ENCODE measurements at regions not wholly inside any gene's neighbourhood (a gene's known extent, or its start where the extent isn't known, plus 50 kb on each side); places are given as distances from the start of the nearest gene placed in this dataset.

DNA sequence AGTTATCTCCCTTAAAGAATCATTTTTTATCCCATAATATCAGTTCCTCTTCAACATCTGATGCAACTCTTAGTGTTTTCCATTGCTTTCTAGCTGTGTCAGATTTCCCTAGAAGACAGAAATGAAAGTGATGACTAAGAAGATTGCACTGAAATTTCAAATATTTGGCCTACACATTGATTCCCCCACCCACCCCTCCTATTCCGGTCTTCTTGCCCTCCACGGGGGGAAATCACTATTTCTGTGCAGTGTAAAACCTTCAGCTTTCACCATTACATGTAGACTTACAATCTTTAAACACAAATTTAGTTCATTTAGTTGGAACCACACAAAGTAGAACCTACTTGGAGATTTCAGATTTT is 63.7 kb upstream of the IL6 start:
- Mint-ChIP-seq H3K27ac (peak overlapping the region; percentile 51 to 93 (median 83)), H3K27me3 (ENCODE audit: low read depth in 3 of 3) (peaks cover 1 to 9% (median 3%) of the 10 kb centered on the region in 3 donors), H3K4me3 (peak overlapping the region; percentile 35 to 44), H3K9me3 (peaks cover 0 to 12% (median 0%) of the 10 kb centered on the region in 7 donors), H3K36me3 (no peaks in the 10 kb centered on the region), H3K4me1 (peaks cover 51% of the 10 kb centered on the region)
- intact Hi-C loops (cut with micrococcal nuclease) = loop anchor here (5.0 to 10.0 kb wide), 2 partner anchors 61 to 91 kb away; partner anchors contain the start of gene IL6 (in 2 of the 2)
- DNase-seq = peak; percentile 37 to 78 (median 68)
- no peaks in the 10 kb centered on the region for H3K36me3 ChIP-seq (replicated peaks in 1 of 2; ENCODE audit: control insufficient read depth in 1 of 2, insufficient read depth in 2 of 2, low read length in 2 of 2)
- no peaks in the 10 kb centered on the region for H3K79me2 ChIP-seq (ENCODE audit: insufficient read depth, low read length)
- H3K9me3 ChIP-seq (replicated peaks in 1 of 2; ENCODE audit: control insufficient read depth in 1 of 2, insufficient read depth in 1 of 2, low read length in 2 of 2) = no peaks in the 10 kb centered on the region
- H3K9ac ChIP-seq (ENCODE audit: insufficient read depth, low read length, poor library complexity, severe bottlenecking) = no peak overlapping the region
- no peak overlapping the region for H2AFZ ChIP-seq (ENCODE audit: insufficient read depth, low read depth, low read length, poor library complexity, severe bottlenecking)
- H3K4me2 ChIP-seq (replicated peaks; ENCODE audit: extremely low read depth, low read length, poor library complexity, severe bottlenecking) = peak overlapping the region; percentile 47
- TF ChIP-seq, protein P1, sequence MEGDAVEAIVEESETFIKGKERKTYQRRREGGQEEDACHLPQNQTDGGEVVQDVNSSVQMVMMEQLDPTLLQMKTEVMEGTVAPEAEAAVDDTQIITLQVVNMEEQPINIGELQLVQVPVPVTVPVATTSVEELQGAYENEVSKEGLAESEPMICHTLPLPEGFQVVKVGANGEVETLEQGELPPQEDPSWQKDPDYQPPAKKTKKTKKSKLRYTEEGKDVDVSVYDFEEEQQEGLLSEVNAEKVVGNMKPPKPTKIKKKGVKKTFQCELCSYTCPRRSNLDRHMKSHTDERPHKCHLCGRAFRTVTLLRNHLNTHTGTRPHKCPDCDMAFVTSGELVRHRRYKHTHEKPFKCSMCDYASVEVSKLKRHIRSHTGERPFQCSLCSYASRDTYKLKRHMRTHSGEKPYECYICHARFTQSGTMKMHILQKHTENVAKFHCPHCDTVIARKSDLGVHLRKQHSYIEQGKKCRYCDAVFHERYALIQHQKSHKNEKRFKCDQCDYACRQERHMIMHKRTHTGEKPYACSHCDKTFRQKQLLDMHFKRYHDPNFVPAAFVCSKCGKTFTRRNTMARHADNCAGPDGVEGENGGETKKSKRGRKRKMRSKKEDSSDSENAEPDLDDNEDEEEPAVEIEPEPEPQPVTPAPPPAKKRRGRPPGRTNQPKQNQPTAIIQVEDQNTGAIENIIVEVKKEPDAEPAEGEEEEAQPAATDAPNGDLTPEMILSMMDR (IDR thresholded peaks at IDR 0.05) = no peak
- peak overlapping the region in 1 of 2 donors; percentile 66 for H3K27ac ChIP-seq (ENCODE audit: low read depth in 1 of 2, low read length in 2 of 2)
- no peaks in the 10 kb centered on the region for H4K20me1 ChIP-seq (ENCODE audit: insufficient read depth, low read length)
- H3K4me3 ChIP-seq (replicated peaks in 1 of 3; ENCODE audit: low read depth in 2 of 3, low read length in 3 of 3) = peak overlapping the region in 1 of 3 experiments; percentile 23
- peaks cover 37 to 42% of the 10 kb centered on the region in 2 donors for H3K4me1 ChIP-seq (ENCODE audit: control insufficient read depth in 1 of 2, insufficient read depth in 2 of 2, low read length in 2 of 2)
- WGBS (ENCODE audit: insufficient coverage) = no CpG with 5 or more reads among the region's 2 CpGs
- no peaks in the 10 kb centered on the region for H3K27me3 ChIP-seq (ENCODE audit: control insufficient read depth in 2 of 2, insufficient read depth in 2 of 2, low read length in 2 of 2)

DNA sequence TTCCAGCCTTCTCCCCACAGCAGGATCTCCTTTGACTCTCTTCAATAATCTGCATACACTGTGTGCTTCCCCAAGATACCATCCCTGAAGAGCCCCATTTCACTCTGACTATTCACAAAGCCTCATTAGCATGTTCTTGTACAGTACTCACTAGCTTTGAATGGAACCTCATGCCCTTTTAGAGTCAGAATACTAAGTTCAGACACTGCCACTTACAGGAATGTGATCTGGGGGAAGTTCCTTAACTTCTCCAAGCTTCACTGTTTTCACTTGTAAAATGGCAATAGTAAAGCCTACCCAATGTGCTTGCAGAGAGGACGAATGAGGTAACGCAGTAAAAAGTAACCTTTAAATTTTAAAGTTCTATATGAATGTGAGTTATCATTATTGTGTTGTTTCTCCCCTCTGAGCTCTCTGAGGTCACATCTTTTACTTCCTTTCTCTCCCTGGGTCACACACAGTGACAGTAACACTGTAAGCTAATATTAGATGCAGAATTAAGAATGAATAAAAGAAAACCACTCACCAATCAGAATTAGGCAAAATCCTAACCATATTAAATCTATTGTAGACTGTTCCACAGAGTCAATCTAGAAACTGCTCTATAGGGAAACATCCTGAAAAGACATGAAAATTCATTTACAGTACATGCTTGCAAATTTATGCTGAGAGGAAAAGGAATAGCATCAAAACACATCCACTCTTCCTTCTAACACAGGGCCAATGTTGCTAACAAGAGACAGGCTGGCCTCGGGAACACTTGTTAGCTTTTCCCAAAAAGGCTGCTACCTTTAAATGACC is 64.2 kb upstream of the IL6 start:
- Histone ChIP-seq H3K27ac (ENCODE audit: low read depth in 1 of 2, low read length in 2 of 2) (peak overlapping the region in 1 of 2 donors; percentile 66), H3K9me3 (replicated peaks in 1 of 2; ENCODE audit: control insufficient read depth in 1 of 2, insufficient read depth in 1 of 2, low read length in 2 of 2) (no peaks in the 10 kb centered on the region), H3K9ac (ENCODE audit: insufficient read depth, low read length, poor library complexity, severe bottlenecking) (no peak overlapping the region), H3K4me1 (ENCODE audit: control insufficient read depth in 1 of 2, insufficient read depth in 2 of 2, low read length in 2 of 2) (peaks cover 37 to 42% of the 10 kb centered on the region in 2 donors), H2AFZ (ENCODE audit: insufficient read depth, low read depth, low read length, poor library complexity, severe bottlenecking) (no peak overlapping the region), H3K4me2 (replicated peaks; ENCODE audit: extremely low read depth, low read length, poor library complexity, severe bottlenecking) (peak overlapping the region; percentile 47), H3K36me3 (replicated peaks in 1 of 2; ENCODE audit: control insufficient read depth in 1 of 2, insufficient read depth in 2 of 2, low read length in 2 of 2) (no peaks in the 10 kb centered on the region), H3K4me3 (replicated peaks in 1 of 3; ENCODE audit: low read depth in 2 of 3, low read length in 3 of 3) (peak overlapping the region in 1 of 3 experiments; percentile 23), H3K27me3 (ENCODE audit: control insufficient read depth in 2 of 2, insufficient read depth in 2 of 2, low read length in 2 of 2) (no peaks in the 10 kb centered on the region), H3K79me2 (ENCODE audit: insufficient read depth, low read length) (no peaks in the 10 kb centered on the region), H4K20me1 (ENCODE audit: insufficient read depth, low read length) (no peaks in the 10 kb centered on the region)
- TF ChIP-seq, protein P1 (IDR thresholded peaks at IDR 0.05) = no peak
- WGBS (ENCODE audit: insufficient coverage) = no CpG with 5 or more reads among the region's 3 CpGs
- Mint-ChIP-seq H3K4me1 (peaks cover 51% of the 10 kb centered on the region), H3K9me3 (peaks cover 0 to 12% (median 0%) of the 10 kb centered on the region in 7 donors), H3K36me3 (no peaks in the 10 kb centered on the region), H3K27me3 (ENCODE audit: low read depth in 3 of 3) (peaks cover 0 to 5% (median 3%) of the 10 kb centered on the region in 3 donors), H3K27ac (peak overlapping the region; percentile 51 to 93 (median 84)), H3K4me3 (peak overlapping the region in 1 of 2 donors; percentile 58)
- intact Hi-C loops (cut with micrococcal nuclease) = loop anchor here (5.0 to 10.0 kb wide), 2 partner anchors 62 to 90 kb away; partner anchors contain the start of gene IL6 (in 2 of the 2)
- DNase-seq = no peak

All from CD14-positive monocyte (primary cell).